H9 (cell line): ENCODE measurements at regions not wholly inside any gene's neighbourhood (a gene's known extent, or its start where the extent isn't known, plus 50 kb on each side); places are given as distances from the start of the nearest gene placed in this dataset.
A peak's percentile ranks its signal among the peaks of the same experiment; 100 is the strongest.

Experiments used
- DNase-seq: peaks from one replicate; pipeline ENCODE4 v3.0.0-alpha.2; 2017
- H2AFZ ChIP-seq: one replicate; pipeline ENCODE4 v1.6.1; 2013; ENCODE audit warnings: mild to moderate bottlenecking, low read length, control low read depth, moderate library complexity
- H2AK5ac ChIP-seq: 2 replicates; pipeline ENCODE4 v1.6.1; 2013; ENCODE audit warnings: low read length, control low read depth, mixed read lengths; ENCODE audit not compliant: insufficient read length
- H2BK120ac ChIP-seq: one replicate; pipeline ENCODE4 v1.6.1; 2013; ENCODE audit warnings: low read depth, mild to moderate bottlenecking, low read length, control low read depth, inconsistent platforms; ENCODE audit not compliant: poor library complexity, severe bottlenecking
- H2BK12ac ChIP-seq: 2 replicates; pipeline ENCODE4 v1.6.1; 2013; ENCODE audit warnings: low read length, control low read depth, mixed read lengths, low read depth; ENCODE audit not compliant: insufficient read length
- H2BK15ac ChIP-seq: 2 replicates; pipeline ENCODE4 v1.6.1; 2013; ENCODE audit warnings: low read depth, low read length, control low read depth
- H2BK20ac ChIP-seq: one replicate; pipeline ENCODE4 v1.6.1; 2013; ENCODE audit warnings: low read depth, mild to moderate bottlenecking, low read length, control low read depth, inconsistent platforms; ENCODE audit not compliant: poor library complexity, severe bottlenecking
- H2BK5ac ChIP-seq: 2 replicates; pipeline ENCODE4 v1.6.1; 2013; ENCODE audit warnings: low read length, control low read depth, mixed read lengths; ENCODE audit not compliant: insufficient read length
- H3K14ac ChIP-seq: 2 replicates; pipeline ENCODE4 v1.6.1; 2013; ENCODE audit warnings: low read length, control low read depth; ENCODE audit not compliant: insufficient read depth
- H3K18ac ChIP-seq: 2 replicates; pipeline ENCODE4 v1.6.1; 2013; ENCODE audit warnings: low read depth, mild to moderate bottlenecking, mixed read lengths, low read length, control low read depth; ENCODE audit not compliant: insufficient read length
- H3K23ac ChIP-seq: 2 replicates; pipeline ENCODE4 v1.6.1; 2013; ENCODE audit warnings: low read length, control low read depth, mixed read lengths, low read depth; ENCODE audit not compliant: insufficient read length
- H3K23me2 ChIP-seq: 2 replicates; pipeline ENCODE4 v1.6.1; 2013; ENCODE audit warnings: low read depth, mild to moderate bottlenecking, mixed read lengths, low read length, control low read depth; ENCODE audit not compliant: insufficient read length, poor library complexity, severe bottlenecking
- H3K27ac ChIP-seq: 2 replicates; pipeline ENCODE4 v1.5.1; 2013; ENCODE audit warnings: low read length, control low read depth, mixed read lengths, low read depth; ENCODE audit not compliant: insufficient read length
- H3K27me3 ChIP-seq: 2 replicates; pipeline ENCODE4 v1.6.1; 2013; ENCODE audit warnings: low read length, control low read depth, inconsistent platforms; ENCODE audit not compliant: insufficient read depth
- H3K4ac ChIP-seq: 2 replicates; pipeline ENCODE4 v1.6.1; 2013; ENCODE audit warnings: low read depth, mild to moderate bottlenecking, control low read depth, inconsistent platforms, low read length, moderate library complexity
- H3K4me1 ChIP-seq: 2 replicates; pipeline ENCODE4 v1.6.1; 2013; ENCODE audit warnings: low read length, control low read depth, inconsistent platforms; ENCODE audit not compliant: insufficient read depth
- H3K4me2 ChIP-seq: 2 replicates; pipeline ENCODE4 v1.6.1; 2013; ENCODE audit warnings: low read length, control low read depth, mixed read lengths; ENCODE audit not compliant: insufficient read length, insufficient read depth
- H3K56ac ChIP-seq: 2 replicates; pipeline ENCODE4 v1.6.1; 2013; ENCODE audit warnings: low read depth, mild to moderate bottlenecking, mixed read lengths, low read length, control low read depth; ENCODE audit not compliant: insufficient read length
- H3K79me1 ChIP-seq: 2 replicates; pipeline ENCODE4 v1.6.1; 2013; ENCODE audit warnings: low read depth, mild to moderate bottlenecking, moderate library complexity, low read length, control low read depth, inconsistent platforms; ENCODE audit not compliant: insufficient read depth, poor library complexity, severe bottlenecking
- H3K79me2 ChIP-seq: 2 replicates; pipeline ENCODE4 v1.6.1; 2013; ENCODE audit warnings: low read length, control low read depth, inconsistent platforms; ENCODE audit not compliant: insufficient read depth
- H3K9ac ChIP-seq: 2 replicates; pipeline ENCODE4 v1.6.1; 2013; ENCODE audit warnings: low read length, control low read depth, mixed read lengths; ENCODE audit not compliant: insufficient read length; ENCODE audit errors: extremely low read depth
- H3K9me3 ChIP-seq: one replicate; pipeline ENCODE4 v1.6.1; 2013; ENCODE audit warnings: low read depth, low read length, inconsistent platforms; ENCODE audit not compliant: control insufficient read depth
- H3T11ph ChIP-seq: one replicate; pipeline ENCODE4 v1.6.1; 2013; ENCODE audit warnings: mild to moderate bottlenecking, low read length, control low read depth, inconsistent platforms
- H4K20me1 ChIP-seq: one replicate; pipeline ENCODE4 v1.6.1; 2013; ENCODE audit not compliant: control insufficient read depth, insufficient read length, insufficient read depth
- H4K5ac ChIP-seq: 2 replicates; pipeline ENCODE4 v1.6.1; 2013; ENCODE audit warnings: low read depth, mild to moderate bottlenecking, mixed read lengths, low read length, control low read depth; ENCODE audit not compliant: insufficient read length
- H4K8ac ChIP-seq: replicated peaks from 2 replicates; pipeline ENCODE4 v1.6.1; 2013; ENCODE audit warnings: low read length, control low read depth, mixed read lengths, low read depth; ENCODE audit not compliant: insufficient read length
- H4K91ac ChIP-seq: 2 replicates; pipeline ENCODE4 v1.6.1; 2013; ENCODE audit warnings: low read depth, mild to moderate bottlenecking, moderate library complexity, mixed read lengths, low read length, control low read depth; ENCODE audit not compliant: insufficient read length
- H3K27ac Mint-ChIP-seq, 3 experiments: 2 replicates in 2 of 3; 3 replicates in 1 of 3; pipeline ENCODE4 v1.8.0; 2020 to 2021; ENCODE audit warnings: mixed read lengths in 3 of 3, mild to moderate bottlenecking in 1 of 3, moderate library complexity in 1 of 3
- H3K27me3 Mint-ChIP-seq: 2 replicates; pipeline ENCODE4 v1.8.0; 2021; ENCODE audit warnings: low read depth, mild to moderate bottlenecking, moderate library complexity, mixed read lengths
- H3K36me3 Mint-ChIP-seq, 3 experiments: 2 replicates in 2 of 3; 3 replicates in 1 of 3; pipeline ENCODE4 v1.8.0; 2020 to 2021; ENCODE audit warnings: low read depth in 3 of 3, mixed read lengths in 3 of 3; ENCODE audit not compliant: insufficient read depth in 1 of 3
- H3K4me1 Mint-ChIP-seq, 2 experiments: 2 replicates each; pipeline ENCODE4 v1.8.0; 2020; ENCODE audit warnings: mixed read lengths in 2 of 2
- H3K4me3 Mint-ChIP-seq, 2 experiments: 2 replicates in 1 of 2; 3 replicates in 1 of 2; pipeline ENCODE4 v1.8.0; 2020 to 2021; ENCODE audit warnings: mild to moderate bottlenecking in 2 of 2, mixed read lengths in 2 of 2, moderate library complexity in 1 of 2
- H3K9me3 Mint-ChIP-seq, 2 experiments: 2 replicates in 1 of 2; 3 replicates in 1 of 2; pipeline ENCODE4 v1.8.0; 2020; ENCODE audit warnings: mild to moderate bottlenecking in 2 of 2, mixed read lengths in 2 of 2, moderate library complexity in 1 of 2
- CTCF ChIP-seq: fragments of 200-600 bp; sonication (generic); conservative IDR thresholded peaks from 3 replicates; pipeline ENCODE4 v1.8.0; 2021; ENCODE audit warnings: antibody characterized with exemption, mild to moderate bottlenecking
- WGBS: extraction: QIAGEN DNeasy Blood & Tissue Kit; methylation state at CpG from one replicate; pipeline ENCODE4 v1.1.7; 2013; ENCODE audit warnings: missing lambda C conversion rate, low lambda C conversion rate, mixed read lengths; ENCODE audit not compliant: insufficient read length; ENCODE audit errors: extremely low coverage; 5-methylcytosine and 5-hydroxymethylcytosine counted together

DNA sequence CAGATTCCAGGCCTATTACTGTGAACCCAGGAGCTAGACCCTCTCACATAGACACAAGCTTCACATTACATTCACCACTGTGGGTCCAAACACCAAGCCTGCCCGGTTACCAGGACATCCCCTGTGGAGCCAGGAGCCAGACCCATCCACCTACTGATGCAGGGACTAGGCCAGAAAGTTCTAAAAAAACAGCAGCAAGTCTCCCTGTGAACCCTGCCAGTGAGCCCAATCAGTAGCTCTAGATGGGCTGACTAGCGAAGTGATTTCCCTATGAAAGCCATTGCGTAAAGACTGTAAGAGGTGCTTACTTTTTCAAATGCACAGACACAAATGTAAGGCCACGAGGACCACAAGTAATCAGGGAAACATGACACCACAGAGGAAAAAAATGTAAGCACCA is 352.3 kb downstream of the TMEM161B start:
- H3K36me3 Mint-ChIP-seq = peaks cover 0 to 27% (median 2%) of the 10 kb centered on the region in 3 experiments; a peak in 3 of 7 replicates
- H3K4me3 Mint-ChIP-seq = no peak overlapping the region
- H3K23ac ChIP-seq = no peak overlapping the region
- H3K27ac Mint-ChIP-seq = peak overlapping the region; percentile 85 to 95 (median 88); a peak in 5 of 7 replicates
- no peak overlapping the region for H3T11ph ChIP-seq
- no peaks in the 10 kb centered on the region for H3K27me3 Mint-ChIP-seq
- no peak overlapping the region for H3K4ac ChIP-seq
- no peak overlapping the region for H2AFZ ChIP-seq
- no peak overlapping the region for H3K56ac ChIP-seq
- H4K8ac ChIP-seq = no peak overlapping the region
- H3K4me1 ChIP-seq = no peaks in the 10 kb centered on the region
- peaks cover 5 to 15% of the 10 kb centered on the region in 2 experiments; a peak in 3 of 5 replicates for H3K9me3 Mint-ChIP-seq
- no peaks in the 10 kb centered on the region for H3K79me2 ChIP-seq
- no peak overlapping the region for H2BK15ac ChIP-seq
- H3K4me1 Mint-ChIP-seq = peaks cover 12 to 24% of the 10 kb centered on the region in 2 experiments
- no peak overlapping the region for H3K9ac ChIP-seq
- DNase-seq = peak; percentile 52
- no peak overlapping the region for H2BK120ac ChIP-seq
- H3K79me1 ChIP-seq = no peaks in the 10 kb centered on the region
- WGBS = no CpG with 5 or more reads among the region's 4 CpGs
- H3K27ac ChIP-seq = no peak overlapping the region
- H4K20me1 ChIP-seq = no peaks in the 10 kb centered on the region
- H2BK12ac ChIP-seq = no peak overlapping the region
- H3K14ac ChIP-seq = 0 out of 2 replicates have a peak overlapping the region, but pooled peaks have one; percentile 16
- no peak overlapping the region for H4K91ac ChIP-seq
- no peak overlapping the region for H2BK20ac ChIP-seq
- H3K27me3 ChIP-seq = no peaks in the 10 kb centered on the region
- no peak for TF ChIP-seq CTCF
- H2AK5ac ChIP-seq = no peak overlapping the region
- no peaks in the 10 kb centered on the region for H3K9me3 ChIP-seq
- peak overlapping the region; percentile 5 for H3K18ac ChIP-seq
- H4K5ac ChIP-seq = no peak overlapping the region
- no peaks in the 10 kb centered on the region for H3K23me2 ChIP-seq
- H3K4me2 ChIP-seq = no peak overlapping the region
- no peak overlapping the region for H2BK5ac ChIP-seq
